Neutrophil (primary cell): ENCODE measurements at regions not wholly inside any gene's neighbourhood (a gene's known extent, or its start where the extent isn't known, plus 50 kb on each side); places are given as distances from the start of the nearest gene placed in this dataset.

Source experiments
- H3K27ac ChIP-seq: fragments of 200-600 bp; sonication (generic); 2 replicates; pipeline ENCODE4 v1.5.1; 2016; ENCODE audit warnings: mild to moderate bottlenecking, moderate library complexity
- H3K27me3 ChIP-seq: fragments of 200-600 bp; sonication (generic); 2 replicates; pipeline ENCODE4 v1.6.0; 2016; ENCODE audit warnings: mild to moderate bottlenecking
- H3K36me3 ChIP-seq: fragments of 200-600 bp; sonication (generic); 2 replicates; pipeline ENCODE4 v1.5.1; 2017
- H3K4me1 ChIP-seq, 2 experiments: fragments of 200-600 bp in 1 of 2; sonication (generic) in 1 of 2; 1 replicate in 1 of 2; 2 replicates in 1 of 2; pipeline versions ENCODE4 v1.5.1 to v1.6.1; 2013 to 2016; ENCODE audit warnings: low read depth in 1 of 2, low read length in 1 of 2, mild to moderate bottlenecking in 1 of 2, moderate library complexity in 1 of 2; ENCODE audit not compliant: control insufficient read depth in 1 of 2, insufficient read depth in 1 of 2
- H3K4me3 ChIP-seq, 2 experiments: fragments of 200-600 bp in 1 of 2; sonication (generic) in 1 of 2; 1 replicate in 1 of 2; 2 replicates in 1 of 2; pipeline ENCODE4 v1.5.1; 2013 to 2016; ENCODE audit warnings: low read depth in 1 of 2, low read length in 1 of 2, mild to moderate bottlenecking in 1 of 2, moderate library complexity in 1 of 2
- H3K9me3 ChIP-seq: fragments of 200-600 bp; sonication (generic); 2 replicates; pipeline ENCODE4 v1.5.1; 2016
- CTCF ChIP-seq: fragments of 200-600 bp; sonication (generic); IDR thresholded peaks from 2 replicates; pipeline ENCODE4 v1.5.1; 2016; ENCODE audit warnings: antibody characterized with exemption

- Histone ChIP-seq H3K4me1 (no peaks in the 10 kb centered on the region), H3K27me3 (peaks cover 14% of the 10 kb centered on the region), H3K36me3 (no peaks in the 10 kb centered on the region), H3K9me3 (no peaks in the 10 kb centered on the region), H3K4me3 (no peak overlapping the region), H3K27ac (no peak overlapping the region)
- TF ChIP-seq CTCF, result no peak
These were observed 219.8 kb upstream of the AGAP1 start for GRCh38 chr2:235274023-235274422.

- H3K9me3 ChIP-seq, result no peaks in the 10 kb centered on the region
- H3K27ac ChIP-seq, result no peak overlapping the region
- no peak for TF ChIP-seq CTCF
- H3K4me3 ChIP-seq, result no peak overlapping the region
- no peaks in the 10 kb centered on the region for H3K36me3 ChIP-seq
- peaks cover 10% of the 10 kb centered on the region for H3K27me3 ChIP-seq
- H3K4me1 ChIP-seq, result no peaks in the 10 kb centered on the region
These were observed 216.4 kb upstream of the AGAP1 start for GRCh38 chr2:235277485-235277884.

GRCh38 chr2:235278771-235279355 is 215.0 kb upstream of the AGAP1 start:
- Histone ChIP-seq H3K4me3 (no peak overlapping the region), H3K27me3 (peaks cover 10% of the 10 kb centered on the region), H3K4me1 (no peaks in the 10 kb centered on the region), H3K27ac (no peak overlapping the region), H3K9me3 (no peaks in the 10 kb centered on the region), H3K36me3 (no peaks in the 10 kb centered on the region)
- TF ChIP-seq CTCF, result no peak

GRCh38 chr2:235279965-235280364 is 213.9 kb upstream of the AGAP1 start:
- no peaks in the 10 kb centered on the region for H3K36me3 ChIP-seq
- no peak overlapping the region for H3K4me3 ChIP-seq
- no peak overlapping the region for H3K27ac ChIP-seq
- no peak for TF ChIP-seq CTCF
- H3K9me3 ChIP-seq, result no peaks in the 10 kb centered on the region
- H3K27me3 ChIP-seq, result peaks cover 10% of the 10 kb centered on the region
- no peaks in the 10 kb centered on the region for H3K4me1 ChIP-seq

- H3K27ac ChIP-seq, result no peak overlapping the region
- no peaks in the 10 kb centered on the region for H3K4me1 ChIP-seq
- H3K9me3 ChIP-seq, result no peaks in the 10 kb centered on the region
- H3K4me3 ChIP-seq, result no peak overlapping the region
- TF ChIP-seq CTCF, result no peak
- H3K27me3 ChIP-seq, result peaks cover 4% of the 10 kb centered on the region
- H3K36me3 ChIP-seq, result no peaks in the 10 kb centered on the region
These were observed 210.6 kb upstream of the AGAP1 start for GRCh38 chr2:235283246-235283645.
